ENCODE measurements at regions not wholly inside any gene's neighbourhood (a gene's known extent, or its start where the extent isn't known, plus 50 kb on each side); places are given as distances from the start of the nearest gene placed in this dataset.
"Not testable (repeated sequence)": the region's sequence is repeated elsewhere in the genome, so short reads cannot be mapped to it uniquely, and the experiment has no call there.

GRCh38 chr17:83203472-83204221 is 124.2 kb downstream of the METRNL start:
- DNase-seq (ENCODE audit: low read depth), result no peak

- DNase-seq (ENCODE audit: low read depth), result no peak
These were observed 124.9 kb downstream of the METRNL start for GRCh38 chr17:83204230-83204725.

- not testable (repeated sequence) for DNase-seq (ENCODE audit: low read depth)
These were observed 125.5 kb downstream of the METRNL start for GRCh38 chr17:83204736-83205386.

- peak; percentile 21 for DNase-seq (ENCODE audit: low read depth)
These were observed 126.1 kb downstream of the METRNL start for GRCh38 chr17:83205387-83206035.

- not testable (repeated sequence) for DNase-seq (ENCODE audit: low read depth)
These were observed 126.6 kb downstream of the METRNL start for GRCh38 chr17:83206036-83206394.

GRCh38 chr17:83206819-83207588 is 127.6 kb downstream of the METRNL start:
- not testable (repeated sequence) for DNase-seq (ENCODE audit: low read depth)

- DNase-seq (ENCODE audit: low read depth), result not testable (repeated sequence)
These were observed 167.6 kb downstream of the METRNL start for GRCh38 chr17:83247001-83247400.

Data from activated T-helper 9 cell treated with anti-CD3 and anti-CD28 coated beads, Interleukin-2, amount 50 U/mL, for 16 hours (primary cell).